DMS79 (cell line): ENCODE measurements at regions not wholly inside any gene's neighbourhood (a gene's known extent, or its start where the extent isn't known, plus 50 kb on each side); places are given as distances from the start of the nearest gene placed in this dataset.
"Not testable (repeated sequence)": the region's sequence is repeated elsewhere in the genome, so short reads cannot be mapped to it uniquely, and the experiment has no call there.

Source experiments
- DNase-seq: peaks from one replicate; lab custom pipeline; 2025; lab: John Stamatoyannopoulos, UW

- no peak for DNase-seq
These were observed 687.5 kb upstream of the FBXO33 start for GRCh38 chr14:40119765-40120164.

- no peak for DNase-seq
These were observed 687.1 kb upstream of the FBXO33 start for GRCh38 chr14:40119321-40119720.

- peak; percentile 30 for DNase-seq
These were observed 683.4 kb upstream of the FBXO33 start for GRCh38 chr14:40115583-40115982.

DNA sequence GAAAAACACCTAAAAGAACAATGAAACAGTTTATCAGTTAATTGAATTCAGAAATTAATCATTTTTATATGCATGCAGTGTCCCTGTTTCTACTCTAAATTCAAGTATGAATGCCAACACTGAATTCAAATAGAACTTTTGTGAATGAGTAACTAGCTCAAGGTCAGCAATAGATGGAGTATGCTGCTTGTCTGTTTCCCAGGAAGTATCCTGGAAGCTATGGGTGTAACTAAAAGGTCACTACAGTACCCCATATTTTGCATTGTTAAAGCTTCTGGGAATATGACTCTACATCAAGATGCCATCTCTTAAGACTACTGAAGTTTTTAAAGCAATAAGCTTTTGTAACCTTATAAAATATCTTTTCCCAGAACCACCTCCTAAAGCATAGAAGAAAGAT is 681.4 kb upstream of the FBXO33 start:
- DNase-seq, result no peak

- no peak for DNase-seq
These were observed 668.4 kb upstream of the FBXO33 start for GRCh38 chr14:40100544-40101196.

DNA sequence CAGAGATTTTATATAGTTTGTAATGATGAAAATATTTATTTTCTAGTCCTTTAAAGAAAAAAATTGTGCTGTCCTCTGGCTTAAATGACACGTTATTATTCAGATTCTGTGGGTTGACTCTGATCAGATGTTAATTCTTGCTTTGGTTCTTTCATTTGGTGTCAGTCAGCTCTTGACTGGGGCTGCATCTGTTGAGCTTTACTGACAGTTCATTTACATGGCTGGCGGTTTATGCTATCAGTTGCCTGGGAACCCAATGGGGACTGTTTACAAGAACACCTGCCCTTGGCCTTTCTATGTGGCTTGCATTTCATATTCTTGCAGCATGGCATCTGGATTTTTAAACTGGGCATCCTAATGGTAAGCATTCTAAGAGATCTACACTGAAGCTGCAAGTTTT is 667.1 kb upstream of the FBXO33 start:
- no peak for DNase-seq

DNA sequence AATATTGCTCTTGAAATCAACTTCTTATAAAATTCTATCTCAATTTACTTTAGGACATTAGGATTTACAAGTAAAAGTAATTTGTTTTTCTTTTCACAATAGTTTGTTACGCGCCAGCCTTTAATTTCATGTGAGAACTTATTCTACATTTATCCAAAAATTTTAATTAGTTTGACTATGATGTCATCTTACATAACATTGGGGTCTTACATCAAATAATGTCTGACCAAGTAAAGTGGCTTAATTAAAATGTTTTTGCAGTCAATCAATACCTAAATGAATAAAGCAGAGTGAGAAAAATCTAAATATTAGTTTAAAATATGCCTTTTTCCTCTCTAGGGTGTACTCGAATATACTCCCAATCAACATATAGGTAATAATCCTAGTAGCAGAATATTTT is 666.2 kb upstream of the FBXO33 start:
- no peak for DNase-seq

- DNase-seq, result no peak
These were observed 664.7 kb upstream of the FBXO33 start for GRCh38 chr14:40096968-40097367.

DNA sequence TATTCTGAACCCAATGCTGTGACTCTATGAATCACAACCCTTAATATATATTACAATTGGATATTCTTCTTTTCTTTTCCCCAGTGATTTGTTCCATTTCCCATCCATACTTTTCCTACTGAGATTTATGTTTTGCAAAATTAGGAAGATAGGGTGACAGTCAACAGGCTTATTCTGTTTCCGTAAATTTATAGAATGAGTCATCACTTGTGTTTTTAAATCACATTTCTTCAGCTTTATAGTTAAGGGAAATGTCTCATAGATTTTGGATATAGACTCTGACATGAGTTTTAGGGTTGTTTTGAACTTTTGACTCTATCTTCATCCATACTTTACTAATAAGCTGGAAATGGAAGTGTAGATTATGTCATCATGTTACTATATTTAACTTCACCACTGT is 661.6 kb upstream of the FBXO33 start:
- DNase-seq, result no peak

DNA sequence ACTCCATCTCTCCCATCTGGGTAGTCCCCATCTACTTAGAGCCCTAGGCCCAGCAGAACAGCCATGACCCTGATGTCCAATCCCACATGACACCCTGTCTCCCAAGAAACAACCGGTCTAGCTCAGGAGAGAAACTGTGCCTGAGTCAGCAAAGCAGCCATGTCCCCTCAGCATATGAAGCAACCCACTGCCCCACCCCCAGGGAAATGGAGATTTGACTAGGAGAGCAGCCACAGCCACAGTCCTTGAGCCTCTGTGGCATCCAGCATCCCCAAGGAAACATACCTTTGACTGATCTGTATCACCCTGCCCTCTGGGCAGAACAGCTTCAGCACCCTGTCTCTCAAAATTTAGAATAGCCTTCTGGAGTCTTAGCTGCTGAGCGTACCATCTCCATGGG is 641.9 kb upstream of the FBXO33 start:
- DNase-seq, result no peak

- DNase-seq, result no peak
These were observed 639.9 kb upstream of the FBXO33 start for GRCh38 chr14:40072175-40072574.

GRCh38 chr14:40058901-40059897 is 627.0 kb upstream of the FBXO33 start:
- DNase-seq, result no peak

DNA sequence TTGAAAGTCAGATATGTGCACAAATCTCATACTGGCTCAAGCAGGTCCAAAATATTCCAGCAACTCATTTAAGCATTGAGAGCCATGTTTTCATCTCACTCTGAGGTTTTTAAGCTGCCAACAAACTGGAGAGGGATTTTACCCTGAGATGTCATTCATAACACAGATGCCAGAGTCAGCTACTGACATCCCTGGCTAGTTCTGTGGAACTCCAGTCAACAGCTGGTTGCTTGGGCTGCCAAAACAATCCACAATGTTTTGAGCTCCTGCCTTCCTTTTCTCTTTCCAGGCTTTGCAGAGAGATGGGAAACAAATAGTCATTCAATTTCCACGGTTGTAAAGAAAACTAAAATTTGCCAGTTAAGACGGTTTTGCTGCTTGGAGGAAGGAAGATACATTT is 621.2 kb upstream of the FBXO33 start:
- DNase-seq, result no peak

DNA sequence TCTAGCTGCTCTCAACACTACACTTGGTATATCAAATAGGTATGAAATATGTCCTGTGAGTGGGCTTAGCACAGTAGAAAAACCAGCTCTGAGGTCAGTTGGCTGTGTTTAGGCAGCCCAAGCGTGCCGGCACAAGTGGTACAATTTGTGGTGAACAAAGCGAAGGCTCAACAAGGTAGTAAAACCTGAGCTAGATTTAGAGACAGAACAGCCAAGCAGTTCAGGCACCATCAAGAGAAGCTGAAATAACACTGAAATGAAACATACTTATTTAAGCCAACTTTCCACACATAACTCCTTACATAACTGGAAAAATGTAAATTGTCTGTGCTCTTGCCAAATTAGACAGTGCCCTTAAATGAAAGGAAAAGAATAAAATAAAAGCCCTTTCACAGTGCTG is 596.8 kb upstream of the FBXO33 start:
- peak; percentile 99 for DNase-seq

DNA sequence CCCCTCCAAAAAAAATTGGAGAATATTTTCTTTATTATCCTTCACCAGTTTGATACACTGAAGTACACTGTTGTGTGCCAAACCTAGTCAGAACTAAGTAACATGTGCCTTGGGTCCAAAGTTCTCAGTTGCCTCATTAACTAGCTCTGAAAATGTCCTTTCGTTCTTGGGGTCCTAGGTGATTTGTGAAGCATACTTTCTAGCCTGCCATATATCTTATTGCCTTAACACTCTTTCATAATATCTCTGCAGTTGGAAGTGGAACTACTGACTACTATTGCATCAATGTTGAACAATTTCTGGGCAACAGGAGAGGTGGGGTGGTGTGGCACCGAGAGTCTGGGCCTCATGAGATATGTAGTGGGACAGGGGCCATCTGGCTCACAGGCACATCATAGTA is 592.9 kb upstream of the FBXO33 start:
- DNase-seq, result no peak

- no peak for DNase-seq
These were observed 578.7 kb upstream of the FBXO33 start for GRCh38 chr14:40010961-40011360.

DNA sequence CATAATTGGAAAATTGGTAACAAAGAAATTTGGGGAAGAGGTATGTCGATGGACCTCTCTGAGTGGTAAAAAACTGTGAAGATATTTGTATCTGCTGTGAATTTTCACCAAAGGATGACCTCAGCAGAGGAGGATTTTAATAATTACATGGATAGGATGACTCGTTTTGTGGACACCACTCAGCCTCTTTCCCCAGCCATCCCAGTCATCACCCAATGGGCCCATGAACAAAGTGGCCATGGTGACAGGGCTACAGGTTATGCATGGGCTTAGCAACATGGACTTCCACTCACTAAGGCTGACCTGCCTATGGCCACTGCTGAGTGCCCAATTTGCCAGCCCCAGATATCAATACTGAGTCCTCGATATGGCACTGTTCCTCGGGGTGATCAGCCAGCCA is 577.5 kb upstream of the FBXO33 start:
- no peak for DNase-seq

- not testable (repeated sequence) for DNase-seq
These were observed 576.1 kb upstream of the FBXO33 start for GRCh38 chr14:40008345-40008744.

GRCh38 chr14:40004871-40005500 is 572.8 kb upstream of the FBXO33 start:
- no peak for DNase-seq

- DNase-seq, result peak; percentile 97
These were observed 571.5 kb upstream of the FBXO33 start for GRCh38 chr14:40003773-40004172.

DNA sequence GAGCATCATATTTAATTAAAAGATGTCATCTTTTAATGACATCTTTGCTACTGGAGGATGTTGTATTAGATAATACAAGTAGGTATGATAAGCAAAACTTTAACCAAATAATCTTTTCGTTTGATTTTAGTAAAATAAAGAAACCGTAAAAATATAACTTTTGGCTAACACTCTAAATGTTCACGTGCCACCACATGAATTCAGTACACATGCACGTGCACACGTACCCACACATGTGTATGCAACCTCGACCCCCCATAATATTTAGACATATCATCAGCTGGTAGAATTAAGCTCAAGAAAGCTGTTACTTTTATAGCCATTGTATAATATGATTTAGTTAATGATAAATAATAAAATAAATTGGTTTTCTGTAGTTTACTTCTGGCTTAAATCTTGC is 566.6 kb upstream of the FBXO33 start:
- no peak for DNase-seq

DNA sequence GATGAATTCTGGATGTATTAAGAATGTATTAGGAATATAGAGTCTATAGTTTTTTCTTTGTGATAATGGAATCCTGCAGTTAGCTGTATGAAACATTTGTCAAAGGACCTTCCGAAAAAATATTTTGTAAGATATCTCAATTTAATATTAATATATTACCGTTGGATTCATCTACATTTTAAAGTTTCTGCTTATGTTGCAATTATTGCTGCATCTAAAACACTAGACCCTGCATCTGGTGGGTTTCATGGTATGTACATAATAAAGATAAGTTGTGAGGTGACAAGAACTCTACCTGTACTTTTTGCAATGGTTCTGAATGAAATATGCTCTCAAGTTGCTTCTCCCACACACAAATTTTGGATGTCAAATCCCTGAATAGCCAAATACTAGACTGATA is 565.9 kb upstream of the FBXO33 start:
- no peak for DNase-seq

GRCh38 chr14:39991041-39991440 is 558.8 kb upstream of the FBXO33 start:
- peak; percentile 98 for DNase-seq
